ENCODE measurements at regions not wholly inside any gene's neighbourhood (a gene's known extent, or its start where the extent isn't known, plus 50 kb on each side); places are given as distances from the start of the nearest gene placed in this dataset.

GRCh38 chr14:34199585-34199984 lies 248.7 kb upstream of the EGLN3 start:
- TF ChIP-seq CTCF (IDR thresholded peaks at IDR 0.05): no peak
- TF ChIP-seq POLR2A (IDR thresholded peaks at IDR 0.05): no peak

All from right lobe of liver (tissue), 4 donors.